ENCODE measurements at regions not wholly inside any gene's neighbourhood (a gene's known extent, or its start where the extent isn't known, plus 50 kb on each side); places are given as distances from the start of the nearest gene placed in this dataset.

DNA sequence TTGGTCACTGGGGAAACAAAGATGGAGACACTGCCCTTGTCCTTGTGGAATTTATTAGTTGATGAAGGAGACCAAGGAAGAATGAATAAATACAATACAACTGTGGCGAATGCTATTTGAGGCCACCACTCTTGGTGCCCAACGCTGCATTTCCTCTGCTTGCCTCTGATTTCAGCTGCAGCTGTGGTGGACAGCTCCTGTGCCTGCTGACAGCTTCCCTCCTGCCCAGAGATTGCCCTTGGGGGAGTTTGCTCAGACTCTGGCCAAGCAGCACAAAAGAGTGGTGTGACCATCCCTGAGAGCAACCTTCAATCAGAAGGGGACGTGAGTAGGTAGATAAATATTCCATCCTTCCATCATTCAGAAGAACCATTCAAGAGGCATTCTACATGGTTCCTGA is 64.6 kb upstream of the FHIT start:
- TF ChIP-seq CTCF (IDR thresholded peaks at IDR 0.05) (no peak), ATF2 (CRISPR knock-in tag; IDR thresholded peaks at IDR 0.05; ENCODE audit: borderline replicate concordance, low read depth) (no peak), JUN (CRISPR knock-in tag; IDR thresholded peaks at IDR 0.05) (no peak), USF2 (CRISPR knock-in tag; IDR thresholded peaks at IDR 0.05) (no peak)
- TF ChIP-seq, protein P1, sequence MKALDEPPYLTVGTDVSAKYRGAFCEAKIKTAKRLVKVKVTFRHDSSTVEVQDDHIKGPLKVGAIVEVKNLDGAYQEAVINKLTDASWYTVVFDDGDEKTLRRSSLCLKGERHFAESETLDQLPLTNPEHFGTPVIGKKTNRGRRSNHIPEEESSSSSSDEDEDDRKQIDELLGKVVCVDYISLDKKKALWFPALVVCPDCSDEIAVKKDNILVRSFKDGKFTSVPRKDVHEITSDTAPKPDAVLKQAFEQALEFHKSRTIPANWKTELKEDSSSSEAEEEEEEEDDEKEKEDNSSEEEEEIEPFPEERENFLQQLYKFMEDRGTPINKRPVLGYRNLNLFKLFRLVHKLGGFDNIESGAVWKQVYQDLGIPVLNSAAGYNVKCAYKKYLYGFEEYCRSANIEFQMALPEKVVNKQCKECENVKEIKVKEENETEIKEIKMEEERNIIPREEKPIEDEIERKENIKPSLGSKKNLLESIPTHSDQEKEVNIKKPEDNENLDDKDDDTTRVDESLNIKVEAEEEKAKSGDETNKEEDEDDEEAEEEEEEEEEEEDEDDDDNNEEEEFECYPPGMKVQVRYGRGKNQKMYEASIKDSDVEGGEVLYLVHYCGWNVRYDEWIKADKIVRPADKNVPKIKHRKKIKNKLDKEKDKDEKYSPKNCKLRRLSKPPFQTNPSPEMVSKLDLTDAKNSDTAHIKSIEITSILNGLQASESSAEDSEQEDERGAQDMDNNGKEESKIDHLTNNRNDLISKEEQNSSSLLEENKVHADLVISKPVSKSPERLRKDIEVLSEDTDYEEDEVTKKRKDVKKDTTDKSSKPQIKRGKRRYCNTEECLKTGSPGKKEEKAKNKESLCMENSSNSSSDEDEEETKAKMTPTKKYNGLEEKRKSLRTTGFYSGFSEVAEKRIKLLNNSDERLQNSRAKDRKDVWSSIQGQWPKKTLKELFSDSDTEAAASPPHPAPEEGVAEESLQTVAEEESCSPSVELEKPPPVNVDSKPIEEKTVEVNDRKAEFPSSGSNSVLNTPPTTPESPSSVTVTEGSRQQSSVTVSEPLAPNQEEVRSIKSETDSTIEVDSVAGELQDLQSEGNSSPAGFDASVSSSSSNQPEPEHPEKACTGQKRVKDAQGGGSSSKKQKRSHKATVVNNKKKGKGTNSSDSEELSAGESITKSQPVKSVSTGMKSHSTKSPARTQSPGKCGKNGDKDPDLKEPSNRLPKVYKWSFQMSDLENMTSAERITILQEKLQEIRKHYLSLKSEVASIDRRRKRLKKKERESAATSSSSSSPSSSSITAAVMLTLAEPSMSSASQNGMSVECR (CRISPR knock-in tag; IDR thresholded peaks at IDR 0.05; ENCODE audit: borderline replicate concordance), result peak; percentile 72; the same call in 1 of the 2 replicates
